HPDE6-E6E7 (cell line): ENCODE measurements at regions not wholly inside any gene's neighbourhood (a gene's known extent, or its start where the extent isn't known, plus 50 kb on each side); places are given as distances from the start of the nearest gene placed in this dataset.

Experiments
- DNase-seq: peaks from one replicate; pipeline ENCODE4 v3.0.0; 2011; ENCODE audit warnings: missing footprints; ENCODE audit errors: extremely low spot score

DNA sequence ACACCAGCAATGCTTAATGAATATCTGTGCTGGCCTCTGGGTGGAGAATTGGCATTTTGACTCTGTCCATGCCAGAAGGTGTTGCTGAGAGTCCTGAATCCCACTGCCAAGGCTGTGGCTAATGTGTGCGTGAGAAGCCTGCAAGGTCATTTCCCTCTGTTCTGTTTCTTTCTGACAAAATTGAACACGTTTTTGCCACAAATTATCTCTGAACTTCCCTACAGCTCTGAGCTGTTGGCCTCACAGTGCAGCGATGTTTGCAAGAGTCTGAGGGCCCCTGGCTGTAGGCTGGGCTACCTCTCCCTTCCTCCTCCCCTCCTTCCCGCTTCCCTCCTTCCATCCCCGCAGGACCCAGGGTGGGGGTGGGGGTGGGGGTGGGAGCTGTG is 154.1 kb upstream of the HS6ST1 start:
- DNase-seq: no peak

GRCh38 chr2:128473175-128474035 is 154.7 kb upstream of the HS6ST1 start:
- no peak for DNase-seq

- no peak for DNase-seq
Observed at GRCh38 chr2:128474036-128474955, 155.6 kb upstream of the HS6ST1 start.

GRCh38 chr2:128474962-128475361 is 156.3 kb upstream of the HS6ST1 start:
- no peak for DNase-seq

DNA sequence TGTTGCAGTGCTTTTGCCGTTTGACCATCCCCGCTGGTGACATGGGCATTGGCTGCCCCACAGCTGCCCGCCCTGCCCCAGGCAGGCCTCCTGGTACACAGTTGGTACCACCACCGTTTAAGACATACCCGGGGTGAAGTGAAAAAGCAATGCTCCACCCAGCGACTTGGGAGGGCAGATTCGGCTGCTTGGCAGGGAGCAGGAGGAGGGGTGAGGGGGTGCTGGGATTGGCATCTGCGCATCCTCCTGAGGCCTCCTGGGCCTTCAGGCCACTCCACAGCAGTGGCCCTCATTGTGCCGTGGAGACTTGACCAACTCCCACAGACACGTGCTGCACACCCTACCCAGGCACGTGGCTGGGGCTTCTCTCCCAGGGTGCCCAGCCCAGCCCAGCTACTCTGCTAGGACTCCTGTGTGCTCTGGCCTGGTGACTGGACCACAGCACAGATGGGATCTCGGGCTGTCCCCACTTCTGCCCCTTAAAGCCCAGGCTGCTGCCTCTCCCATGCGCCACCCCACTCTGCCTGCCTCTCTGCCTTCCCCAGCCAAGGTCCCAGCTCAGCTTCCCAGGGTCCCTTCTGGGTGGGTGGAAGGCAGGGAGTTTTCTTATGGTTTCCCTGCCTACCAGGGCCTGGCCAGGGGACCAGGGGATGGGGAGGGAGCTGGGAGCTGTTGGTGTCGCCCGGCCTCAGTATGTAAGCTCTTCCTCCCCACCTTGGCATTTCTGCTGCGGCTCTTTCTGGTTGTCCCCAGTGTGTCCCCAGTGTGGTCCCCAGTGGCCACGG is 157.0 kb upstream of the HS6ST1 start:
- DNase-seq: no peak

DNA sequence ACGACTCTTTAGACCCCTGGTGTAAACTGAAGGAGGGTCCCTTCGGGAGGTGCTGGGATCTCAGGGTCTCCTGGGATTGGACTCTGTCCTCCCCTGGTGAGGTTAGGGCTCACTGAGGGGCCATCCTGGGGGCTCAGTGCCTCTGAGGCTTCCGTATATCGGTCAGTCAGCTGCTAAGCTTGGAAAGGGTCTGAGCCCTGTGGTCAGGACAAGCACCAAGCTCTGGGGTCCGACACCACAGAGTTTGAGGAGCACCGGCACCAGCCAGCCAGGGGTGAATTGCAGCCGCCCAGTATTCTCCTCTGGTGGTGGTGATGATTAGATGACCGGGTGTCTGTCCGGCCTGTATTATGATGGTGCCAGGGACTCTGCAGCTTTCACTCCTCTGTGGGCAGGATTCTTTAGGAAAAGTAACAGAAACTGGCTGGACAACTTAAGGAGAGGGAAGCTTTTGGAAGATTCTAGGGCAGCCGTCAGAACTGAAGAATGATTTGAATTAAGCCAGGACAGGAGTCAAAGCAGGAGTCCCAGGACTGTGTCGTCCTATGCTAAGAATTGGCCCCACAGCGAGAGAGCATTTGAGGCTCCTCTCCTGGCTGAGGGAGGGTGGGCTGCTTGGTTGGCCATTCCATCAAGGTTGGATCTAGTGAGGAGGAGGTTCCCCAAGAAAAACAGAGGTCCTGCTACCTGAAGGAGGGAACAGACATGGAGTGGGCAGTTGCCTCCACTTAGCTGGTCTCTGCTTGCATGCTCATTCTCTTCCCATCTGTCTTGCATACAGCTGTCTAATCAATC is 158.6 kb upstream of the HS6ST1 start:
- DNase-seq: no peak

GRCh38 chr2:128477891-128478290 is 159.2 kb upstream of the HS6ST1 start:
- no peak for DNase-seq

GRCh38 chr2:128485761-128486639 is 167.3 kb upstream of the HS6ST1 start:
- DNase-seq: no peak

DNA sequence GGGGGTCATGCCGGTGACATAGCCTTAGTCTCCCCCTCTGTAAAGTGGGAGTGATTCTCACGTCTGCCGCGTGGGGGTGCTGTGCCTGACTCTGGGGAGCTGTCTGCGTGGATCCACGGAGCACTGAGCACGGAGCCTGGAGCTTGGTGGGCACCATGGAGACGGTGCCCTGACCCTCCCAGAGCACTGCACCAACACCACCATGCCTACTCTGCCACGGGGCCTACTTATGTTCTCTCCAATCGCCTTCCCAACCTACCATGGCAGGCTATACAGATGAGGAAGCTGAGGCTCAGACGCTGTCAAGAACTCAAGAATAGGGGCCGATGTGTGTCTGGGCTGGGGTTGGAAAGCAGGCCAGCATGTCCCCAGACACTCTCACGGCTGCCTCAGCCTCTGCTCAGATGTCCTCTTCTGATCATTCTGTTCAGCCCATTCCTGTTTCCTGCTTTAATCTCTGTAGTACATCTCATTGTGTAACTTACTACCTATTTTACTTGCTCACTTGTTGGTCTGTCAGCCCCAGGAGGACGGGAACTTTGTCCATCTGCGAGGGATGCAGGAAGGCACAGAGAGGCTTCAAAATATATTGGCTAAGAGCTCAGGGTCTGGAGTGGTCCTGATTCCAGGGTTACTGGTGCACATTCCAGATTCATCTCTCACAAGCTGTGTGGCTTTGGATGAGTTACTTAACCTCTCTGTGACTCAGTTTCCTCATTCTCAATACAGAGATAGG is 168.1 kb upstream of the HS6ST1 start:
- no peak for DNase-seq

GRCh38 chr2:128487650-128488387 is 169.2 kb upstream of the HS6ST1 start:
- no peak for DNase-seq

- DNase-seq: no peak
Observed at GRCh38 chr2:128488434-128488833, 169.8 kb upstream of the HS6ST1 start.

DNA sequence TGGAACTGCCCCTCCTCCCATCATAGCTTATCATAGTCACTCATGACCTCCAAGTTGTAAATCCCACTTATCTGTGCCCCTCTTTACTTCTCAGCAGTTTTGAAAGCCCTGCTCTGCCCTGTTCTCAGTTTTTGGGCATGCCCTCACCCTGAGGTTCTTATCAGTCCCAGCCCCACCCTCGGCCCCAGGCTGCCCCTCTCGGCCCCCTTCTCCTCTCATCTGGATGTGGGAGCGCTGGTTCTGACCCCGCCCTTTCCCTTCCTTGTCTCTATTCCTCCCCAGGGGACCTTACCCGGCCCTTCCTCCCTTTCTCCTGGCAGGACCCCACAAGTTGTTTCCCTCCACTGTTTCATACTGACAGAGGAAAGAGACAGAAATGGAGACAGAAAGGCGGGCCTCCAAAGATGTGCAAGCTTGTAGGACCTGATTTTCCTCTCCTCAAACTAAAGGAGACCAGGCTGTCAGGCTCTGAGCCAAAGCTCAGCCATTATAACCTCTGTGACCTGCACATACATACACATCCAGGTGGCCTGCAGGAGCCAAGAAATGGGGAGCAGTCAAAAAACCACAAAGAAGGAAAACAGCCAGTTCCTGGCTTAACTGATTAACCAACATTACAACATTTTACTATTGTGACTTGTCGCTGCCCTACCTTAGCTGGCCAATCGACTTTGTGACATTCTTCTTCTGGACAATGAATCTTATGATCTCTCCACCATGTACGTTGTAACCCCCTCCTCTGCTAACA is 171.0 kb upstream of the HS6ST1 start:
- no peak for DNase-seq

DNA sequence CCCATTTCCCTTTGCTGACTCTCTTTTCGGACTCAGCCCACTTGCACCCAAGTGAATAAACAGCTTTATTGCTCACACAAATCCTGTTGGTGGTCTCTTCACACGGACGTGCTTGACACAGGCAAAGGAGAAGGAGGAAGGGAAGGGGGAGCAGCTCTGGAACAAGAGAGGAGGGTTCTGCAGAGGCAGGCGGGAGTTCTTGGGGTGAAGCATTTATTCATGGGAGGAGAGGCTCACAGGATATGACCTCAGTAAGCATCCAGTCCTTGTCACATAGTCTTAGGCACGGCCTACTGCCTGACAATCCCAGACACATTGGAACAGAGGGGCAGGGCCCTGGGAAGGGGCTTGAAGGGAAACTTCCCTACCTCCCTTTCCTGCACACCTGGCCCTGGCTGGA is 171.7 kb upstream of the HS6ST1 start:
- DNase-seq: no peak

DNA sequence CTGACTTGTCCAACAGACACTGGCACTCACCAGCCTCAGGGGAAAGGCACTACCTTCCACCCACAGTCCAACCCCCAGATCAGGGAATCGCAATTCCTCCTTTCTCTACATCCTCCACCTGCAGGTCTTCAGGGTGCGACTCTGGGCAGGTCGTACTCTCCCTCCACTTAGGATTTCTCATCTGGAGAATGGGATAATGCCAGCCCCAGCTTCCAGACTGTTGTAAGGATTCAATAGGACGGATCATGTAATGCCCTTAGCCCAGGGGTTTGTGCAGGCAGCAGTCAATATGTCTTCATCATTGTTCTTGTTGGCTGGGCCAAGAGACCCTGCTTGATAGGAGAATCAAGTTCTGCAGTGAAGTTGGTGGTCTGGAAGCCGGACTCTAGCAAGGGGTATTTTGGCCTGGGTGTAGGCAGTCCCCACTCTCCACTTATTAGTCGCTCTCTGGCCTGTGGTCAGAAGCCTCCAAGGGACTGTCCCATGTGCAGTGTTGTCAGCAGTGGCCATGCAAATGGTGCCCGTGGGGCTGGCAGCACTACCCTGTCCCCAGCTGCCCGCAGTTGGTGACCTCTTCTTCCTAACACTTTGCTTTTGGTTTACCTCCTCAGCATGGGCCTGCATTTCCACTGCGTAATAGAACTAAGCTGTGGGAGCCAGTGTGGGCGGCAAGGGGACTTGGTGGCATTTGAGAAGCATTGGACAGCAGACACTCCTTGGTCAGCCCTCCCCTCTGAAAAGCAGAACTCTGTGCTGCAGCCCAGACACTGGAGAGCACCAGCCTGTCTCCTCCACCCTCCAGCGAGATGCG is 172.4 kb upstream of the HS6ST1 start:
- DNase-seq: no peak

GRCh38 chr2:128491692-128492244 is 173.1 kb upstream of the HS6ST1 start:
- no peak for DNase-seq

- DNase-seq: no peak
Observed at GRCh38 chr2:128492966-128493811, 174.5 kb upstream of the HS6ST1 start.
